Small intestine (tissue), 7 donors: ENCODE measurements at regions not wholly inside any gene's neighbourhood (a gene's known extent, or its start where the extent isn't known, plus 50 kb on each side); places are given as distances from the start of the nearest gene placed in this dataset.

Experiments used
- DNase-seq, 2 donors: peaks; one replicate each; pipeline versions ENCODE4 v3.0.0 to v3.0.0-alpha.2; 2013
- FAIRE-seq: peaks from 2 replicates; lab custom pipeline; 2012; peaks lifted over from hg19 to GRCh38; lab: Jason Lieb, UNC
- H3K27ac ChIP-seq, 3 donors: one replicate each; pipeline ENCODE4 v1.5.1; 2013; ENCODE audit warnings: low read length in 2 of 3, mild to moderate bottlenecking in 2 of 3, control low read depth in 1 of 3, inconsistent platforms in 1 of 3, low read depth in 1 of 3, moderate library complexity in 1 of 3
- H3K27me3 ChIP-seq, 3 donors: one replicate each; pipeline ENCODE4 v1.6.1; 2013; ENCODE audit warnings: low read length in 3 of 3, inconsistent platforms in 1 of 3; ENCODE audit not compliant: control insufficient read depth in 3 of 3, insufficient read depth in 3 of 3
- H3K36me3 ChIP-seq, 3 donors: one replicate each; pipeline ENCODE4 v1.6.1; 2013; ENCODE audit warnings: low read length in 3 of 3, inconsistent platforms in 1 of 3, low read depth in 1 of 3, mild to moderate bottlenecking in 1 of 3, moderate library complexity in 1 of 3; ENCODE audit not compliant: control insufficient read depth in 3 of 3, insufficient read depth in 2 of 3
- H3K4me1 ChIP-seq, 3 donors: one replicate each; pipeline ENCODE4 v1.6.1; 2013; ENCODE audit warnings: low read length in 2 of 3, inconsistent platforms in 1 of 3, low read depth in 1 of 3, mild to moderate bottlenecking in 1 of 3, moderate library complexity in 1 of 3; ENCODE audit not compliant: control insufficient read depth in 3 of 3, insufficient read depth in 2 of 3
- H3K4me3 ChIP-seq, 3 donors: one replicate each; pipeline ENCODE4 v1.5.1; 2013; ENCODE audit warnings: low read length in 3 of 3, control low read depth in 1 of 3, inconsistent platforms in 1 of 3, low read depth in 1 of 3, mild to moderate bottlenecking in 1 of 3, moderate library complexity in 1 of 3
- H3K9me3 ChIP-seq, 2 donors: one replicate each; pipeline ENCODE4 v1.6.1; 2013; ENCODE audit warnings: low read depth in 1 of 2, low read length in 1 of 2; ENCODE audit not compliant: control insufficient read depth in 2 of 2, insufficient read depth in 1 of 2
- WGBS, 3 donors: extraction: QIAGEN DNeasy Blood & Tissue Kit; methylation state at CpG; one replicate each; pipeline ENCODE4 v1.1.7; 2013; 5-methylcytosine and 5-hydroxymethylcytosine counted together
- donor health status: healthy with polysubstance abuse.
- donor health status: control.
- donor health status: control.
- donor health status: Bipolar disorder and iron deficiency.
- donor health status: healthy.

DNA sequence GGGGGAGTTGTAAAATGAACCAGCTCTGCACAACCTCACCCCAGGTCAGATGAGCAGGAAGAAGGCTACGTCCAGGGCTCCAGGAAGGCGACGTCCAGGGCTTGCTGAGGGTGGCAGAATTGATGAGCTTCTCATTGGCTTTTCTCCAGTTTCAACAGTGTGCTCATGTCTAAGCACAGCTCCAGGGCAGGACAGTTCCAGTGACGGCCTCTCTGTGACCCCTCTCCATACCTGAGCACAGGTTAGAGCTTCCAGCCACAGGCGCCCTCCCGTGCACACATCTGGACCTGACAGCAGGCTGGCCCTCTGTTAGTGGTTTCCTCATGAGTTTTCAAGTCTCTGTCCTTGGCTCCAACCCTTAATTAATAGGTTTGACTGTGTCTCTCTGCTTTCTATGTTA is 327.6 kb downstream of the ZNF516 start:
- H3K36me3 ChIP-seq, result no peaks in the 10 kb centered on the region
- 62 to 70% (median 67%) methylated on average over 6 of the region's 6 CpGs for WGBS, 3 donors
- no peak for DNase-seq
- H3K4me3 ChIP-seq, result no peak overlapping the region
- no peaks in the 10 kb centered on the region for H3K27me3 ChIP-seq
- no peaks in the 10 kb centered on the region for H3K9me3 ChIP-seq
- no peaks in the 10 kb centered on the region for H3K4me1 ChIP-seq
- no peak for FAIRE-seq
- H3K27ac ChIP-seq, result no peak overlapping the region

DNA sequence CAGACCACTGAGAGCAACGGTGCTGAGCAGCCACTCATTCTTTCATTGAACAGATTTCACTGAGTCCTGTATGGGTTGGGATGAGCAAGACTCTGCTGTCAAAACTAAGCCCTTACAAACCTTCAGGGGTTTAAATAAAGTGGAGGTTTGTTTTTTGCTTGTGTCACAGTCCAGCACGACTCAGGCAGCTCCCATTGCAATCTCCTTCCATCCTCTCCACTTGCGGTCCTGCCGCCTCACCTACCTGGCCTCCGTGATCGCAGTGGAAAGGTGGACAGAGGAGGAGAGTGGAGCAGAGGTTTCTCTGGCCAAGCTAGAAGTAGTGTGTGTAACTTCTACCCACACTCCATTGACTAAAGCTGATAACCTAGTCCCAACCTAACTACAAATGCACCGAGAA is 332.2 kb downstream of the ZNF516 start:
- H3K36me3 ChIP-seq, result no peaks in the 10 kb centered on the region
- no peaks in the 10 kb centered on the region for H3K4me1 ChIP-seq
- no peaks in the 10 kb centered on the region for H3K9me3 ChIP-seq
- FAIRE-seq (no peak), DNase-seq (no peak)
- no peaks in the 10 kb centered on the region for H3K27me3 ChIP-seq
- 85 to 91% (median 87%) methylated on average over 7 of the region's 7 CpGs for WGBS, 3 donors
- no peak overlapping the region for H3K27ac ChIP-seq
- no peak overlapping the region for H3K4me3 ChIP-seq

DNA sequence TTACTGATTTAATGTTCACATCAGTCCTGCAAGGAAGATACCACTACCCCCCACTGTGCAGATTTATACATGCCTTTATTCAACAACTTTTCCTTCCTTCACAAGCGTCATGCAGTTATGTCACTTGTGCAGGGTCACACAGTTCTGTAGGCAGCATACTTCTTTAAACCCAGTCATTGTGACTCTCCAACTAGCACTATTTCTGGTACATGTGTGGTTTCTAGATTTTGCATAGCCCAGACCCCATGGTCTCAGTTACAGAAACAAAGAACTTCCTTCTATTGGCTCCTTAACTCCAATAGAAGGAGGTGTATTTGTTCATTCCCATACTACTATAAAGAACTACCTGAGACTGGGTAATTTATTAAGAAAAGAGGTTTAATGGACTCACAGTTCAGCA is 333.1 kb downstream of the ZNF516 start:
- no peaks in the 10 kb centered on the region for H3K27me3 ChIP-seq
- H3K9me3 ChIP-seq, result no peaks in the 10 kb centered on the region
- no peak overlapping the region for H3K4me3 ChIP-seq
- no peak for DNase-seq
- H3K4me1 ChIP-seq, result no peaks in the 10 kb centered on the region
- H3K27ac ChIP-seq, result no peak overlapping the region
- FAIRE-seq, result no peak
- no peaks in the 10 kb centered on the region for H3K36me3 ChIP-seq
- WGBS, 3 donors, result 83 to 96% (median 86%) methylated on average over 1 of the region's 1 CpG

DNA sequence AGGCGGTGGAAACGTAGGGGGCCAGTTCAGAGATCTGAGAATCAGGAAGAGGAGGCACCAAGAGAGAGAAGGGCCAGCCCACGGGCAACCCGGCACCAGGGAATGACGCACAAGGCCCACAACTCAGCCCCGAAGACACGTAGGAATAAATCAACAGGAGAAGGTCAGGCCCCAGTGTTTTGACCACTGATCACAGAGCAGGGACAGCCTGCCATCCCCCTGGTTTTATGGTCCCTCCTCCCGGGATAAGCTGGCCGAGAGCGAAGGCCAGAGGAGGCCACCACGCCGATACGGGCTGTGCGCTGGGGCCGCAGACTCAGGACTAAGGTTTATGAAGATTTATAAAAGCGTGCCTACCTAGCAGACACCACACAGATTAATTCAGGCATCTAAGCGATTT is 341.4 kb downstream of the ZNF516 start:
- 77 to 90% (median 82%) methylated on average over 17 of the region's 17 CpGs for WGBS, 3 donors
- Histone ChIP-seq H3K27ac (no peak overlapping the region), H3K36me3 (no peaks in the 10 kb centered on the region), H3K27me3 (no peaks in the 10 kb centered on the region), H3K4me3 (no peak overlapping the region), H3K4me1 (no peaks in the 10 kb centered on the region), H3K9me3 (no peaks in the 10 kb centered on the region)
- DNase-seq, result no peak
- FAIRE-seq, result no peak

DNA sequence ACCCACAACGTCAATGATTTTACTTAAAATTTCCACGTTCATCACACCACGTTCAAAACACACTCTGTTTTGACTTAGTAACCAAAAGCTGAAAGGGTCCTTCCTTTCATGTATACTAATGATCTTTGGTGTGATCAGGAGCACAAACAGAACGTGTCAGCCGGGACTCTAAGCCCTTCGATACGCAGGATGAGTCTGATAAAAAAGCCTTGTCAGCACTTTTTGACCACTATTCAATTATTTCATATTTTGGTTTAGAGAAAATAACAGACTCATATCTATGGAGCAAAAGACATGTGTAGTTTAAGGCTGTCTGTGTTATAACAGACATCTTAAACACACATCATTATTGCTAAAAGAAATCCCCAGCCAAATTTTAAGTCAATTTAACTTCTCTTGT is 345.3 kb downstream of the ZNF516 start:
- 84 to 86% (median 85%) methylated on average over 7 of the region's 7 CpGs for WGBS, 3 donors
- Histone ChIP-seq H3K27ac (no peak overlapping the region), H3K4me1 (no peaks in the 10 kb centered on the region), H3K36me3 (no peaks in the 10 kb centered on the region), H3K4me3 (no peak overlapping the region), H3K9me3 (no peaks in the 10 kb centered on the region), H3K27me3 (no peaks in the 10 kb centered on the region)
- DNase-seq (no peak), FAIRE-seq (no peak)

DNA sequence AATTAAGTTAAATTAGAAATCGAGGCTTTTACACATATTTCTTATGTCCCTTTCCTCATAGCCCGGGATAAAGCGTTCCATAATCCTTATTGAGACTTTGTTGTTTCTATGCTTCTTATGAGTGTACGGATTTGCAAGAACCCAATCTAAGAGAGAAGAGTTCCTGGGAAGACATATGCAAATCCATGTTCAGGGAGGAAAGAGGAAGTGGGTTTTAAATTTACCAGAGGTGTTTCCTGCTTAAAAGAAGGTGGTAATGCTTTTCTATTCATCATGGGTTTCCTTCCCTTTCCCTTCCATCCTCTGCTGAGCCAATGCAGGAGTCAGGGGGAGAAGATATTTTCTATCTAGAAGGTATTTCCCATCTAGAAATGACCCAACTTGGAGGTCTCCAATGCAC is 345.8 kb downstream of the ZNF516 start:
- no peaks in the 10 kb centered on the region for H3K27me3 ChIP-seq
- no peak for DNase-seq
- 81 to 90% (median 87%) methylated on average over 4 of the region's 4 CpGs for WGBS, 3 donors
- H3K4me1 ChIP-seq, result no peaks in the 10 kb centered on the region
- H3K4me3 ChIP-seq, result no peak overlapping the region
- no peaks in the 10 kb centered on the region for H3K9me3 ChIP-seq
- no peak for FAIRE-seq
- H3K36me3 ChIP-seq, result no peaks in the 10 kb centered on the region
- no peak overlapping the region for H3K27ac ChIP-seq

DNA sequence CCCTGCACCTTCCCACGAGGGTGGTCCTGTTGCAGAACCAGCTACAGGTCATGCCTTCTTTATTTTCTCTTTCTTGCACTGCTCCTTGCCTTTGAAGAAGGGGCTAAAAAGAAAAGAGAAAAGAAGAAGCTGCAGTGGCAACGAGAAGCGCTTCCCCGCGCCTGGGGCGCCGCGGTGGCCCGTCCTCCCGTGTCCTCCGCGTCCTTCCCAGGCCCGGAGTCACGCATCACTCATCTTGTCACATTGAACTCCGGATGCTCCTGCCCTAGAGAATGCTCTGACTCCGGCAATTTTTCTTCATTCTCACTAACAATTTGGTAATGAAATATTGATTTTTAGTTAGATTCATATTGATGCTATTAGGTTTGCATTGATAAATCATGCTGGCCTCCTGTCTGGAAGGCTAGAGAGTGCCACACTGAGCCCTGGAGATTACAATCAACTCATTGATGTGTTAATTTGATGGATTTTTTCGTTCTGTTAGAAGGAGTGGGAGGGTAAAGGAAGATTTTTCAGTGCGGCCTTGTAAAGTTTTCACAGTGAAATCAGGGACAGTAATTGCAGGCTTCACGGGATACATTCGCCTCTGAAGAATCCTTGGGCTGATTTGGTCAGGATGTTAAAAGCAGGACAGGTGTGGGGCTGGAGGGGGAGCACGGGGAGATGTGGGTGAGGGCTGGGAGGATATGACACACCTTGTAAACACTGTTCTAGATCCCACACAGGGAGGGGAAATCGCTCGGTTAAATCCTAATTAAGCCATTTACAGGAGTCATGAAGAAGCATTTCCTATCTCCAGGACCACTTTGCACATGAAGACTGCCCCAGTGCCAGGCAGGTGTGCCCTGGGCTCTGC is 349.3 kb downstream of the ZNF516 start:
- Histone ChIP-seq H3K36me3 (no peaks in the 10 kb centered on the region), H3K4me3 (no peak overlapping the region), H3K9me3 (no peaks in the 10 kb centered on the region), H3K27me3 (no peaks in the 10 kb centered on the region), H3K27ac (no peak overlapping the region), H3K4me1 (no peaks in the 10 kb centered on the region)
- FAIRE-seq, result no peak
- no peak for DNase-seq
- 75 to 79% (median 79%) methylated on average over 23 of the region's 23 CpGs for WGBS, 3 donors

DNA sequence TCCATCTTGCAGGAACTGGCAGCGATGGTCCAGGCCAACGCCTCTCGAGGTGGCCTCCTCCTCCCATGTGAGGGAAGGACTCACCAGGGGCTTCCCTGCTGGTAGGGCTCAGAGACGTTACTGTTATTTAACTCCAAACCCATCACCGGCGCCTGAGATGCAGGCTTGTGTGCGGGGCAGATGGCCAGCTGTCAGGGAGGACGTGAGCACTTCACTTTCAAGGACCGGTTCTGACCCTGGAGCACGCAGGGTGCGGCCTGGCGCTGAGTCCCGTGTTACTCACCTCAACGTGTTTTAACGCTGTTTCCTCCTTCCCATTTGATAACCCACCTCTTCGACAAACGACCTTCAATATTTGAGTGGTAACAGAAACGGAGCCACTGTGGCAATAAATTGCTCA is 350.2 kb downstream of the ZNF516 start:
- WGBS, 3 donors, result 76 to 78% (median 78%) methylated on average over 18 of the region's 18 CpGs
- no peaks in the 10 kb centered on the region for H3K9me3 ChIP-seq
- no peaks in the 10 kb centered on the region for H3K36me3 ChIP-seq
- DNase-seq, result no peak
- H3K4me1 ChIP-seq, result no peaks in the 10 kb centered on the region
- H3K27ac ChIP-seq, result no peak overlapping the region
- no peak for FAIRE-seq
- no peaks in the 10 kb centered on the region for H3K27me3 ChIP-seq
- H3K4me3 ChIP-seq, result no peak overlapping the region

DNA sequence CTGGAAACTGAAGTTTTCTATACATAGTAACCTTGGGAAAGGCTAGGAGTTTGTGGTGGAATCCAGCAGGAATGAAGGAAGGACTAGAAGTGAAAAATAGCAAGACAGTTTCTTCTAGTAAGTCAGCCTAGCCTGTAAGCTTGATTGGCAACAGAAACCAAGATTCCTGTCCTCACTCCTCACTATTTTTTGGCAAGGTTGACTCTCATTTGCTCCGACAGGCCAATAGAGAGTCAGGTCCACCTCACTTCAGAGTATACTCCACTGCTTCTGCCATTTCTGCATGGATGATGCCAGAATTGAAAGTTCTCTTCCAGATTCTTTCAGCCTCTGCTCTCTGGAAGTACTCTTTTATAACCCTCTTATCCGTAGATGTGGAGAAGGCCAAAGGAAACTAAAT is 352.4 kb downstream of the ZNF516 start:
- Histone ChIP-seq H3K4me3 (no peak overlapping the region), H3K9me3 (peaks cover 0 to 2% of the 10 kb centered on the region in 2 donors), H3K27ac (no peak overlapping the region), H3K4me1 (no peaks in the 10 kb centered on the region), H3K36me3 (no peaks in the 10 kb centered on the region), H3K27me3 (no peaks in the 10 kb centered on the region)
- WGBS, 3 donors, result 79 to 81% (median 81%) methylated on average over 2 of the region's 2 CpGs
- DNase-seq (no peak), FAIRE-seq (no peak)
